Germinal center (tissue), 1 donor: ENCODE measurements at regions not wholly inside any gene's neighbourhood (a gene's known extent, or its start where the extent isn't known, plus 50 kb on each side); places are given as distances from the start of the nearest gene placed in this dataset.

Source experiments
- DNase-seq: peaks from one replicate; pipeline ENCODE4 v3.0.0; 2012; ENCODE audit warnings: mixed read lengths, low spot score

DNA sequence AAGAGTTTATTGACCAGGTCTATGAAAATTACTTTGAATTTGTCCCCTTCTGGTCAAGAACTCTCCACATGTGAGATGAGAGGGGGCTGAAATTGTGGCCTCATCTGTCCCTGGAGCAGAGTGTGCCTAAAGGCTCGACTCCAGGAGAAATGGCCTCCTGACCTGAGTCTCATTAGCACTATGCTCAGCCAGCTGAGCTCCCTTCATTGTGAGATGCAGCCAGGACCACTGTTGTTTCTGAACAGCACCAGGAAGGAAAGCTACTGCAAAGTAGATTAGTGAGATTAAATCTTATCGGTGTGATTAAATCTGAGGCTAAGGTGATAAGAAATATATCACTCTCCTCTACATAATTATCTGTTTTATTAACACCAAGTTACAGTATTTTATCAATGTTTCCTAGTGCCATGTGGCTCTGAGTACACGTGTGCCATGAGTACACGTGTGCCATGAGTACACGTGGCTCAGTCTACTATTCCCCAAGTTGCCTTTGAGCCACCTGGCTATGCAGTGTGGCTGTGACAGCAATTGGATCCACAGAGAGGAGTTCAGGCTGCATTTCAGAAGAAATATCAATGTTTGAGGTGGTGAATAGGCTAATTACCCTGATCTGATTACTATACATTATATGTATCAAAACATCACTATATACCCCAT, 126.9 kb downstream of the IPMK start:
- DNase-seq: no peak

DNA sequence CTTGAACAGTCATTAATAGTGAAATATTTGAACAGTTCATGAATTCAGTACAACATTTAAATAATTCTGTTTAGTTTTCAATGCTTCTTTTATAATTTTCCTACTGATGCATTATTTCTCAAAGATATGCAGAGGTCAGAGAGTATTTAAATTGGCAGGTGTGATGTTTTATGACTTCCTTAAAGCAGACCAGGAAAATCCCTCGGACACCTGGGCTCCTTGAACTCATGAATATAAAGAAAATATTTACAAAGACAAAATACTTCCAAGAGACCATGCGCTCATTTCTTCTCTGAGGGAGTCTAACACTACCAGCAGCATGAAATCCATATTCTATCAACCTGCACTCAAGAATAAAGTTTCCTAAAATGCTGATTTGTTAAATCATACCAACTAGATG, 127.6 kb downstream of the IPMK start:
- no peak for DNase-seq

DNA sequence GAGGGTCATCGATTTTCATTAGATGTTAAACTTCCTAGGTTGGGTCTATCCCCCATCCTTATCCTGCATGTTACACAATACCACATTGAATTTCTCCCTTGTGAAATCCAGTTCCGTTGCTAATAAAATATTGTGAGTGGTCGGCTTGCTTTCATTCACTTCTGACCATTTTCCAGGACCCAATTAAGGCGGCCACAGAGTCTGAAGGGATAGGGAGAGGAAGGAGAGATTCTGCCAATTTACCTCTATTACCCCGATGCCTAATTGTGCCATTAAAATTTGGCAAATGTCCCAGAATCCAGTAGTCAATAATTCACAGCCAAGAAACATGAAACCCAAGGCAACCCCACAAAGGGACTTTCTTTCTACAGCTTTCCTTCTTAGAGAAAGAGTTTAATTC, 129.9 kb downstream of the IPMK start:
- DNase-seq: no peak

DNA sequence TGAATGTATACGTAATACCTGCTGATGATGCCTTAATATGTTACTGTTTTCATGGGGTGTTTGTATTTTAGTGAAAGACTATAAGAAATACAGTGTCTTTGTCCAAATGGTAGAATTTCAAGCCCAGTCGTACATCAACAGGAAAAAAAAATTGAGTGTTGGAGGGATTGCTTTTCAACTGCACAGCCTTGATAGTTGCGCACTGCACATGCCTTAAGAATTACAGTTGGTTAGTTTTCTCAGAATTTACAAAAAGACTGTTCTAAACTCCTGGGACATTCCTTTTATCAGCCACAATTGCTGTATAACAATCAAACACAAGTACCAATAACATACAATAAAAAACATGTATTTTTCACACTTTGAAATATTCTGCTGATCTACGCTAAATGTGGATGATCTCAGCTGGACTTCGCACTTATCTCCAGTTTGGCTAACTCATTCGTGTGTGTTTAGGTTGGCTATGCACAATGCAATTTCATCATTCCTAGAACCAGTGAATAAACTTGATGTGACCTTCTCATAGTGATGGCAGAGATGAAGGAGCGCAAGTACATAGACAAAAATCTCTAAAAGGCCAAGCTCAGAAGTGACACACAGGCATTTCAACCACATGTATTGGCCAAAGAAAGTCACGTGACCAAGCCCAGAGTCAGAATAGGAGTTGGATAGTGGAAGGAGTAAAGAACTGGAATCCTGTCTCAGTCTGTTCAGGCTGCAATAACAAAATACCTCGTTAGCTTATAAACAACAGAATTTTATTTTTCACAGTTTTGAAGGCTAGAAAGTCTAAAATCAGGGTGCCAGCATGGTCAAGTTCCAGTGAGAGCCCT, 152.3 kb downstream of the IPMK start:
- no peak for DNase-seq

DNA sequence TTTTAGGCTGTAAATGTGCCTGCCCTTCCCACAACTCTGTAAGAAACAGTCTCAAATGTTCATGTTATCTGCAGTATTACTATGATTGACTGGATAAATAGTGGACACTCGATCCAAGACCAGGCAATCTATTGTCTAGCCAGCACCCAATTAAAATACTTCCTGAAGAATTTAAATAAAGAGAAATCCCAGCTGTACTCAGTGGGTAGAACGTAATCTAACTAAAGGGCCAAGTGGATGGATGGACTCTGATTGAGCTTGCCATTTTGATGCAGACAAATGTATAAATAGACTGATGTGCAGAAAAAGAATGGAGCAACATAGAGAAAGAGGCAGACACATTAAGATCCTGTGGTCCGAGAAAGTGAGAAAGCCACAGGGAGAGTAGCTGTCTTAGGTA, 158.0 kb downstream of the IPMK start:
- DNase-seq: no peak

DNA sequence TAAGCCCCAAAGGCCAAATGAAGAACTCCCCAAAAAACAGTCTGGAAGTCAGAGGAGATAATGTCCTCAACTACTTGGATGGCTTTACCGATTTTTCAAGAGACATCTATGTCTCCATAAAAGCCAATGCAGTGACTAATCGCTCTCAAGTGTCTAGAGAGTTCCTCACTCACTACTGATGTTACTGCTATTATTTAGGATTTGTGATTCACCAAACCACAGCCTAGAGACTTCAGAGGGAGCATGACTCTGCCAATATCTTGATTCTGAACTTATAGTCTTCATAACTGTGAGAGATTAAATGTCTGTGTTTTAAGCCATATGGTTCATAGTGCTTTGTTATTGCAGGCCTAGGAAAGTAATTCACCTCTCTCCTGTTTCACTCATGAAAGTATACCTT, 160.2 kb downstream of the IPMK start:
- DNase-seq: no peak

DNA sequence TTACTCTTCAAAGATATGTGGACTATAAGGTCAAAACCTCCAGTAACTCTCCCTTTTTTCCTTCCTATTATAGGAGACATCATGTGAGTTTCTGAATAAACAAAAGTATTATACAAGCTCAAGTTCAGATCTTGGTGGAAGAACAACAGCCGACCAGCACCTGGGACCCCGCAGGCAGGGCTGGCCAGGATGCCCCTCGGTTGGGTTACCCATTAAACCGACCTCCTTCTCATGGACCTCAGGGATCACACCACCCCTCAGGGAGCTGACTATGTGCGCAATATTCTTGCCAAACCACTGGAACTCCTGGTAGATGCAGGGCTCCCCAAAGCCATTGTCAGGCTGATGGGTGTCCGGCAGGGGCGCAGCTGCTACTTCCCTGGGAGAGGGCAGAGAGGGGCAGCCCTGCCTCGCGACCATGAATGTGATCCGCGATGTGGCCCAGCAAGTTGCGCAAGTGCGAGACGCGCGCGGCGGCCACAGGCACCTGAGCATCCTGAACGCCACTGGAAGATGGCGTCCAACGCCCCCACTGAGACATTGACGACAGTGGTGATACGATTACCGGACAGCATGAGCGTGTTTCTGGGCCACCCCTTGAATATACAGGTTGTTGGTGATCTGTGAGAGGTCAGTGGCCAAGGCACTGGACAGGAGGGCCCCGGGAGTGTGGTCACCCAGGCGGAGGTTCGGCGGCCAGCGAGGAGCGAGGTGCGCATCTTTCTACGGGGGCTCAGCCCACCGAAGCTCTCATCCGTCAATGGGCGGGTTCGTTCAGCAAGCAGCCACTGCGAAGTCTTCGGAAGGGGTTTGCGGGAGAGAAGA, 161.3 kb downstream of the IPMK start:
- DNase-seq: no peak

DNA sequence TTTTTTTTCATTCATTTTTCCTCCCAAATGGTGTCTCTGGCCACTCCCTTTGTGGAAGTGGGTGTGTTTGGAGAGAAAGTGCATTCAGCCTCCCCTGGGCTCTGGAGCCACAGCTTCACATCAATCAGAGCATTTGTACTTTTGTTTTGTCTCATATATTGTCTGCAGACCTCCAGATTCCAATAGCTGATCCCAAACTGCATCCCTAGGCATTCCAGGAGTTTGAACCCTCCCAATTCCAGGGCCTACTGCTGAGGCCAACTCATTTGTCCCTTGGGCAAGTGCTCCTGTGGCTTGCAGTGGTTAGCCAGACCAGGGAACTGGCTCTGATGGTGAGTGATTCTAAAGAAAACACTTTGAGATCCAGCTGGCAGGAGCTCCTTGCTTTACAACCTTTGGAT, 163.3 kb downstream of the IPMK start:
- no peak for DNase-seq

DNA sequence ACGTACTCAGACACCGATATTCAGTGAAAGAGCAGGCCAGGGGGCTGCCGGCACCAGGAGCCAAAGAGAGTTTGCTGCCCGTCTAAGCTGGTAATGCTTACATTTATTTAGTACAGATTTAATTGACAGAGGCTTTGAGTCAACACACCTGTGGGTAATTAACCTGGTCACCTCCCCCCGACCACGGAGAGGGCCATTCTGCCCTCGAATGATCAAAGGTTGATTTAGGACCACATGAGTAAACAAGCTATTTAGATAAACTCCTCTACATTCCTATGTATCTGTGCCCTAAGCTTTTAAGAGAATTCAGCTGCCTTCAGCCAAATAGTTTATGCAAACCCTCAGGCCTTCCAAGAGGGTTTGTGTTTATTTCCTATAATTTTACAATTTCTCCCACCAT, 164.8 kb downstream of the IPMK start:
- no peak for DNase-seq

DNA sequence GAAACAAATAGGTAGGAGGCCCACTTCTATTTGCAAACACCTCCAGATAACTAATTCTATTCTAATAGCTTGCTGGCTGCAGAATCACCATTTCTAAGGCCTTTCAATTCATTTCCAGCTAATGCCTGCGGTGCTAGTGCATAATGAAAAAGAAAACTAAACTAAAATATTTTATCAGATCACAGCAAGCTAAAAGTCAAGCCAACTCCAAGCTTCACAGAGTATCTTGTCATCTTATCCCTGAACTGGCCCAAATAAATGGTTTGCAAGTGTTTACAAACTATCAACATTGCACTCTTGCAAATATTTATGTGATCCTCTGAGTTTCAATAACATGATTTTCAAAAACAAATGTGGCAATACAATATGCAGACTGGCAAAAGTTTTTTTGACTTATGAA, 166.0 kb downstream of the IPMK start:
- DNase-seq: no peak

DNA sequence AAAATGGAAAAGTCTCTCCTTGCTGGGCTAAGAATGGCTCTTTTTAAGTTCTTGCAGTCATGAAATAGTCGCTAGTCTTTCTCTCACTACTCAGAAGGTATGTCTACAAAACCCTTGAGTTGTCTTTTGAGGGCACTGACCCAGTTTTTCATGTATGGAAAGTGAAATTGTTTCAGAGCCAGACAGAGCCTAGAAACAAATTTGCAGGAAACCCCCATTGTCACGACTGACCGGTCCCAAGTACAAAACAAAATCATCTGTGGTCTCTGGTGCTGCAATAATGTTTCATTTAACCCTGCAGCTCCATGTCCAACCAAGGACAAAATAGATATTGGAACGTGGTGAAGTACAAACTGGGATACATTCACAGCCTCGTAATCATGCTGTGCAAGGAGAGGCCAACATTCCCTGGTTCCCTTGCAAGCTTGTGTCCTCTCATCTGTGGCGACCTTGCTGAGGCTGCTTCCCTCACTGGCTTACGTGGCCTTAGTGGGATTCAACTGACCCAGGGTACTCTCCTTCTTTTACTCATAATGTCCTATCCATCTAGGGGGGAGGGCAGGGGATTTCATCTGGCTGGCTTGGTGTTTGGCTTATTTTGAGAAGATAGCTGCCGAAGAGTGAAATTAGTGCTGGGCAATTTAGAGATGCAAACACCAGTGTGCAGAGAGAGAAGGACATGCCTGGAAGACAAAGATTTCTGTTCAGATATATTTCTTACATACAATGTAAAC, 172.5 kb downstream of the IPMK start:
- DNase-seq: no peak

DNA sequence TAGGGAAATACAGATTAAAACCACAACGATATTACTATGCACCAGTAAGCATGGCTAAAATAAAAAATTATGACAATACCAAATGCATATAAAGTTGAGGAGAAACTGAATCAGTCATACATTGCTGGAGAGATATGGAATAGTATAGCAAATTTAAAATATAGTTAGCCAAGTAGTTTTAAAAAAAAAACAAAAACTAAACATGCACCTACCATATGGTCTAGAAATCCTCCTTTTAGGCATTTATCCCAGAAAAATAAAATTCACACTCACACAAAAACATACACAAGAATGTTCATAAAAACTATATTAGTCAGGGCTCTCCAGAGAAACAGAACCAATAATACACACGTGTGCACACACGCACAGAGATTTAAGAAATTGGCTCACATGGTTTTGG, 175.8 kb downstream of the IPMK start:
- no peak for DNase-seq

DNA sequence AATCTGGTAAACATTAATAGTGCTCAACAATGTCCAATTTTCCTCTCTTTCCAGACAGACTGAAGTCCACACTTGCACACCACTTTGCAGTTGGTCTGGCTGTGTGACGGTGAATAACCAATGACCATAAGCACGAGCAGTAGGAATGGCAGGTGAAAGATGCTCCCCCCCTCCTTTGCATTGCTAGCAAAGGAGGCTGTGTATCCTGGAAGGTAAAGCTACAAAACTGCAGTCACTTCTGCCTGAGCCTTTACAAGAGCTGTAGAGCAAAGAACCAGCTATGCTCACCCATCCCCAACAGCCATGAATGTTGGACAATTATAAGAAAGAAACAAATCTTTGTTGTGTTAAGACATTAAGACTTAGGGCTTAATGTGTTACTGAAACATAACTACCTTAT, 178.0 kb downstream of the IPMK start:
- no peak for DNase-seq

DNA sequence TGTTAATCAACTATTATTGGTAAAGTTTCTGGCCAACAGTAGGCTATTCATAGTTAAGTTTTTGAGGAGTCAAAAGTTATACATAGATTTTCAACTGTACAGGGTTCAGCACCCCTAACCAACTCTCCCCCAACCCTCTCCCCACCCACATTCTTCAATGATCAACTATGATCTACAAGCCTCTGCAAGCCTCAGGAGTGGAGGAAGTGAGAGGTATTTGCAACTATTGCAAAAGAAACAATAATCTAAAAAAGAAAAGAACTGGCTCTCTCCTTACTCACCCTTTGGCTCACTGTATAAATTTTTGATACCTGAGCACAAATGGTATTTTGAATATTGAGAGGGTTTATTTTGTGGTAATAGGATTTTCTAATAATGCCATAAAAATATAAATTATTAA, 179.8 kb downstream of the IPMK start:
- DNase-seq: no peak

DNA sequence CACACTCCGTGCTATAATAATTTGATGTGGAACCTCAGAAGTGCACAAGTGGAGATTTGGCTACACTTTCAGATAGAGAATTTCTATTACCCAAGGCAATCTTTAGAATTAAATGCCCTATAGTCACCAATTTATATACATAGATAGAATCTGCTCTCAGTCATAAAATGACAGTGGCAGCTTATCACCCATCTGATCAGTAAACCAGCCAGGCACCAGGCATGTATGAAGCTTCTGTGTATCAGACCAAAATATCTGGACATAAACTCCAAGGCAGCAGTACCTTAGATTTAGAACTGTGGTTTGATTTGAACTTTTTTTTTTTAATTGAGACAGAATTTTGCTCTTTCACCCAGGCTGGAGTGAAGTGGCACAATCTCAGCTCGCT, 180.9 kb downstream of the IPMK start:
- no peak for DNase-seq

DNA sequence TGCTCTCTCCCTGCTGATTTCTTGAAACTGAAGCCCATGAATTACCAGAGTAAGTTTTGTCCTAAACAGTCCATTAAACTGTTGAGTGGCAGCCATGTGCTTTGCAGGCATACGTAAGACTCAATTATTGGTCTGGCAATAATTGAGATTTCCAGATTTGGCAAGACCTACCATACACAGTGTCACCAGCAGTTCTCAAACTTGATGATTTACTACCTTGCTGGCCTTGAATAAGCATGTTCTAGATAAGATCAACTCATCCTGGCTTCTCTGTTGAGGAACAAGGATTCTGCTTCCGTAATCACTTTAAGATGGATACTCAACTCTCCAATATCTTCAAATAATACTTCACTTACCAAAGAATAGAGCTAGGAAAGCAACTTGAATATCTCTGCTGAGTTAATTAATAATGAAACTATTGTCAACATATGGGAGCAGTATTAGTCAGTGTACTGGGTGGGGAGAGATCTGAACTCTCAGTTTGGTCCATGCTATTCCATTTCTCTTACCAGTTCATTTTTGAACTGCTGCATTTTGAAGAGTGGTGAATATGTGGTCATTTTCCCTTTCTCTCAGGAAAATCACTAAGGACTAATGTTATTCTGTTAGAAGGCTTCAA, 181.4 kb downstream of the IPMK start:
- no peak for DNase-seq

DNA sequence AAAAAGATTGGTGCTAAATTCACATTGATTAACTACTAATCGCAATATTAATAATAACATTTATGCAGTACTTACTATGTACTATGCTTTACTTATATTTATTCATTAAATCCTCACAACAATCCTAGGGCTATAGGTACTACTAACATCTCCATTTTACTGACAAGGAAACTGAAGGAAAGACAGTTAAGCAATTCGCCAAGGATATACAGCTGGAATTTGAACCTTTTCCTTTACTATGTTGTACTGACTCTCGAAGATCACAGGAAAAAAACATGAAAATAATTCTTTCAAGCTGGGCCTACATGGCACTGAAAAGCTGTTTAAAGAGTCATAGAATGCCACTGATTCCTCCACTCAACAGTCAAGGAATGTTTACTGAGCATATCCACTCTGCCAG, 185.4 kb downstream of the IPMK start:
- DNase-seq: no peak

DNA sequence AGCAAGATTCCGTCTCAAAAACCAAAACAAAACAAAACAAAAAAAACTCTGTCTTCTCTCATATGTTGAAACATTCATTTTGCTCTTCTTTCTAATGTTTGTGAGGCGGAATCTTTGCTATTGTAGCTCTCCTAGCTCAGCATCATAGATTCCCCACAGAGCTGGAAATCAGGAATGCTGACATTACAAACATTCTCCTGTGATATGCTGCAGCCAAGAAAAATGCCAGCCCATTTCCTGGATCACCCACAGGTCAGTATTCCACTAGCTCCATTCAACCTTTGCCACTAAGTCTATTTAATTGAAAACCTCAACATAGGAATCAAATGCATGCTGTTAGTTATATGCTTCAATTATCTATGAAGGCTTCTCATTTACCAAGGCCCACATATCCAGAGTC, 186.3 kb downstream of the IPMK start:
- DNase-seq: no peak

DNA sequence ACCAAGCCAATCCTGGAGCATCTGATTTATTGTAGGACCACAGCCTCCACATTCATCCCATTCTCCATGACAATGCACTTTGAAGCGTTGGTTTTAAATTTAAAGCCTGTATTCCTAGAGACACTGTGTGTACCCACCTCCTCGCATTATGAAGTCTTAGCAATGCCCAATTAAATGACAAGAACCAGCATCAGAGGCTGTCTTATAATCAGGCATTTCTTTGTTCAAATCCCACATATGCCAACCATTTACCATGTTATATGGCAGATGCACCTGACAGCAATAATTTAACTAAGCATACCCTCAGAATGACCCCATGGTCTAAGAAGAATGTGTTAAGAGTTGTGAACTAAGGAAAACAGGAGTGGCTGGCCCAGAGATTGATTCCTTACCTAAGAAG, 188.2 kb downstream of the IPMK start:
- DNase-seq: no peak

DNA sequence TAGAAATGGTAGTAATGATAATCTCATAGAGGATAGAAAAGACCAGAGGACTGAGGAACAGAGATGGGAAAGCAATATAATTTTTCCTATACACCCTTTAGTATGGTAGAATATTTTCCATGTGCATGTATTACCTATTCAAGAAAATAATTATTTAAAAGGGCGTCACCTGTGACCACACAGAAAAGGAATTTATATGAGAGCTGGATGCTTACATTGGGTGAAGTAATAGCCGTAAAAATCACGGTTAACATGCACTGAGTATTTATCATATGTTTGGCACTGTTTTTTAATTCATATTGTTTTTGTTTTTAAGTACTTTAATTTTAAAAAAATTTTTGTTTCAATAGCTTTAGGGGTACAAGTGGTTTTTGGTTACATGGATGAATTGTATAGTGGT, 195.1 kb downstream of the IPMK start:
- DNase-seq: no peak

DNA sequence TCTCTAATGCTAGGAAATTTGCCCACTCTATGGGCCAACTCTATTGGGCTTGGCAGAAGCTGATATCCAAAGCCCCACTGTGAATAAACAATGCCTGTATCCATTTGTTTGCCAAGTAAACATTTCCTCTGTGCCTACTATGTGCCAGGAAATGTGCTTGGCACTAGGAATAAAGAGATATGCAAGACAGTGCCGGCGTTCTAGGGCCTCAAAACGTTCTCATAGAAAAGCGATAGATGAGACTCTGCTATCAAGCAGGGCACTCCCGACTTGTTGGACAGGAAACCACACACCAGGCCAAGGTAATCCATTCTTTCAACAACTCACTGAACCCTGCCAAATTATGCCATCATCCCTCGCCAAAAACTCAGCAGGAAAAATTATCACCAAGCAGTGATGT, 196.7 kb downstream of the IPMK start:
- no peak for DNase-seq

DNA sequence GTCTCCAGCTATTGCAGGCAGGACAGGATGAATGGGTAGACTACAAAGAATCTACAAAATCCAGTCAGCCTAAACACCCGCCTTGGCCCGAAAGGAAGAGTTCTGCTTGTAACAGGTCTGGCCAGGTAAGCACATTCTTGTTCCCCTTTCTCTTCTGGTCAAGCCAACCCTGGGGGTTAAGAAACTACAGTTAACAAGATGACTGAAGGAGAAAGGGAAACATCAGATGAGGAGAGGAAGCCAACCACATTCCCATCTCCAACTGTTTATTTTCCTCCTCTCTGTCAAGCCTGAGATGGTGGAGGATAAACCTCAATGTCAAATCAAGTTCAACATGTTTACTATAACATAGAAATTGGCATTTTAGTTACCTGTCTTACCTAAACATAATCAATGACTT, 198.9 kb downstream of the IPMK start:
- no peak for DNase-seq
